K562 (cell line): ENCODE measurements at regions not wholly inside any gene's neighbourhood (a gene's known extent, or its start where the extent isn't known, plus 50 kb on each side); places are given as distances from the start of the nearest gene placed in this dataset.

Experiments
- ADNP ChIP-seq: fragments of 200-800 bp; sonication (Bioruptor generic); IDR thresholded peaks from 2 replicates; pipeline ENCODE4 v1.6.1; 2016; ENCODE audit warnings: missing genetic modification characterization, missing compliant biosample characterization
- ARID3A ChIP-seq: IDR thresholded peaks from 2 replicates; pipeline ENCODE4 v1.6.1; 2012; ENCODE audit warnings: low read depth, low read length, improper control_type of control experiment, borderline replicate concordance
- MAFG ChIP-seq: fragments of 450-650 bp; conservative IDR thresholded peaks from 2 replicates; pipeline ENCODE4 v1.6.1; 2016; ENCODE audit warnings: missing genetic modification characterization, missing compliant biosample characterization
- POLR2A ChIP-seq: fragments of 450-650 bp; conservative IDR thresholded peaks from 2 replicates; pipeline ENCODE4 v1.6.1; 2016
- ZNF184 ChIP-seq: sonication (generic); formaldehyde crosslinking; IDR thresholded peaks from 2 replicates; pipeline ENCODE4 v1.5.0; 2020; ENCODE audit warnings: missing genetic modification reagents
- TF ChIP-seq, protein P1 (sequence below): IDR thresholded peaks from 3 replicates; pipeline ENCODE4 v1.6.1; 2011; ENCODE audit warnings: borderline replicate concordance, mild to moderate bottlenecking; ENCODE audit not compliant: insufficient read length, insufficient read depth

DNA sequence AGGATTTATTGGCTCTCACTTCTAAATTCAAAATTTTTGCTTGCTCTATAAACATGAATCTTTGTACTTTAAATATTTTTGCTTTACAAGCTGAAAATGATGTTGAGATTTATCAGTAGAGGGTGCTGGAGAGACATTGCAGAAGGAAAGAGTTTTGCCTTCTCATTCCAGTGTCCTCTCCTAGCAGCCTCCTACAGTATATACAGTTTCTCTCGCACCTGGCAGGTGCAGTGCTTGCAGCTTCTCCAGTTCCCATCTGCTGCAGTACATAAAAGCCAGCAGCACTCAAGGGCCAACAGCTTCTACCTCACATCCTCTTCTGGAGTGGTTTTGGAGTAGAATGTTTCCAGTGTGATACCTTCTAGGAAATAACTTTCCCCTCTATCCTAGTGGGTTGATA is 601.8 kb upstream of the ATXN7L3B start:
- TF ChIP-seq POLR2A (no peak), ZNF184 (CRISPR knock-in tag) (no peak), ARID3A (no peak), MAFG (no peak), ADNP (tag) (no peak)
- TF ChIP-seq, protein P1, sequence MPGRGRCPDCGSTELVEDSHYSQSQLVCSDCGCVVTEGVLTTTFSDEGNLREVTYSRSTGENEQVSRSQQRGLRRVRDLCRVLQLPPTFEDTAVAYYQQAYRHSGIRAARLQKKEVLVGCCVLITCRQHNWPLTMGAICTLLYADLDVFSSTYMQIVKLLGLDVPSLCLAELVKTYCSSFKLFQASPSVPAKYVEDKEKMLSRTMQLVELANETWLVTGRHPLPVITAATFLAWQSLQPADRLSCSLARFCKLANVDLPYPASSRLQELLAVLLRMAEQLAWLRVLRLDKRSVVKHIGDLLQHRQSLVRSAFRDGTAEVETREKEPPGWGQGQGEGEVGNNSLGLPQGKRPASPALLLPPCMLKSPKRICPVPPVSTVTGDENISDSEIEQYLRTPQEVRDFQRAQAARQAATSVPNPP, result no peak
